Ovary (tissue), 7 donors: ENCODE measurements at regions not wholly inside any gene's neighbourhood (a gene's known extent, or its start where the extent isn't known, plus 50 kb on each side); places are given as distances from the start of the nearest gene placed in this dataset.
"Not testable (repeated sequence)": the region's sequence is repeated elsewhere in the genome, so short reads cannot be mapped to it uniquely, and the experiment has no call there.

Experiments
- DNase-seq, 5 donors: peaks; one replicate each; pipeline ENCODE4 v3.0.0-alpha.2; 2019 to 2020
- H3K27ac ChIP-seq, 2 donors: fragments of 200-600 bp; one replicate each; pipeline versions ENCODE4 v1.5.1 to v1.8.0; 2019 to 2022
- H3K27me3 ChIP-seq: fragments of 200-600 bp; one replicate; pipeline ENCODE4 v1.8.0; 2022
- H3K36me3 ChIP-seq: fragments of 200-600 bp; sonication (generic); one replicate; pipeline ENCODE4 v1.5.1; 2019
- H3K4me1 ChIP-seq: one replicate; pipeline ENCODE4 v1.8.1; 2013; ENCODE audit warnings: mild to moderate bottlenecking, moderate library complexity; ENCODE audit not compliant: insufficient read depth
- H3K4me3 ChIP-seq: fragments of 200-600 bp; sonication (generic); one replicate; pipeline ENCODE4 v1.5.1; 2017
- H3K9me3 ChIP-seq, 2 donors: fragments of 200-600 bp in 1 of 2; sonication (generic) in 1 of 2; one replicate each; pipeline versions ENCODE4 v1.5.1 to v1.8.1; 2013 to 2019; ENCODE audit warnings: mild to moderate bottlenecking in 1 of 2, moderate library complexity in 1 of 2
- EP300 ChIP-seq: sonication (generic); formaldehyde crosslinking; IDR thresholded peaks from one replicate; pipeline ENCODE4 v1.6.1; 2017; ENCODE audit warnings: antibody characterized with exemption
- POLR2A ChIP-seq: fragments of 450-650 bp; IDR thresholded peaks from one replicate; pipeline ENCODE4 v1.6.1; 2017; ENCODE audit warnings: antibody characterized with exemption, mild to moderate bottlenecking, moderate library complexity
- WGBS, 3 donors: extraction: QIAGEN DNeasy Blood & Tissue Kit in 1 of 3; methylation state at CpG; one replicate each; pipeline versions ENCODE4 v1.1.5 to v1.1.7; 2013 to 2017; 5-methylcytosine and 5-hydroxymethylcytosine counted together
- intact Hi-C, 4 donors: fragments of 100-400 bp; cut with DNase I; formaldehyde crosslinking; loops; one replicate each; pipeline versions ENCODE4 v1.11.0 to v1.15.1; 2022 to 2023
- TF ChIP-seq, protein P1 (sequence below), 3 donors: fragments of 450-650 bp in 2 of 3; fragments of 200-600 bp in 1 of 3; IDR thresholded peaks; one replicate each; pipeline versions ENCODE4 v1.5.1 to v1.8.0; 2016 to 2022; ENCODE audit warnings: antibody characterized with exemption in 3 of 3, mild to moderate bottlenecking in 1 of 3
- donor health status: DM: no; HTN: no; CAD: no; lungs with moderate emphysema.
- donor health status: DM: no; HTN: no; CAD: no.
- donor health status: Bipolar disorder and iron deficiency.
- donor health status: DM: no; HTN: no; CAD: no.
- donor health status: DM: yes; HTN: yes; CAD: no.

DNA sequence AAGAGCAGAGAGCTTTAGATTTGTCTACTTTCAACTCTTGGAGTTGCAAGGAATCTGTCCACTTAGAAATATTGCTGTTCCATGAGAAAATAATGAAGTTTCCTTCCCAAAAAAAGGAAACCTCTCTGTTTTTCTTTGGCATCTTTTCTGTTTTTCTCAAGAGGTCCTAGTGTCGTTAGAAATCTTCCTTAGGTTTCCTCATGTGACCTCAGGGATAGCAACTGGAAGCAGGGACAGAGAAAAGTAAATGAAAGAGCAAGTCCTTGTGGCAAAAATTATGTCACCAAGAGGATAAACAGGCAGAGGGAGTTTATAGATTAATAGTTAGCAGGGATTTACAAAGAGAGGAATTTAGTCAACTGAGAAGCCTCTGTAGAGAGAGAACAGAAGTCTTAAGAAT lies 478.4 kb upstream of the ADGRL3 start:
- DNase-seq: no peak
- H3K27me3 ChIP-seq: no peaks in the 10 kb centered on the region
- no peaks in the 10 kb centered on the region for H3K36me3 ChIP-seq
- 7 to 11% (median 10%) methylated on average over 1 of the region's 1 CpG for WGBS, 3 donors
- no peak overlapping the region for H3K4me3 ChIP-seq
- no peak for TF ChIP-seq POLR2A
- TF ChIP-seq, protein P1, sequence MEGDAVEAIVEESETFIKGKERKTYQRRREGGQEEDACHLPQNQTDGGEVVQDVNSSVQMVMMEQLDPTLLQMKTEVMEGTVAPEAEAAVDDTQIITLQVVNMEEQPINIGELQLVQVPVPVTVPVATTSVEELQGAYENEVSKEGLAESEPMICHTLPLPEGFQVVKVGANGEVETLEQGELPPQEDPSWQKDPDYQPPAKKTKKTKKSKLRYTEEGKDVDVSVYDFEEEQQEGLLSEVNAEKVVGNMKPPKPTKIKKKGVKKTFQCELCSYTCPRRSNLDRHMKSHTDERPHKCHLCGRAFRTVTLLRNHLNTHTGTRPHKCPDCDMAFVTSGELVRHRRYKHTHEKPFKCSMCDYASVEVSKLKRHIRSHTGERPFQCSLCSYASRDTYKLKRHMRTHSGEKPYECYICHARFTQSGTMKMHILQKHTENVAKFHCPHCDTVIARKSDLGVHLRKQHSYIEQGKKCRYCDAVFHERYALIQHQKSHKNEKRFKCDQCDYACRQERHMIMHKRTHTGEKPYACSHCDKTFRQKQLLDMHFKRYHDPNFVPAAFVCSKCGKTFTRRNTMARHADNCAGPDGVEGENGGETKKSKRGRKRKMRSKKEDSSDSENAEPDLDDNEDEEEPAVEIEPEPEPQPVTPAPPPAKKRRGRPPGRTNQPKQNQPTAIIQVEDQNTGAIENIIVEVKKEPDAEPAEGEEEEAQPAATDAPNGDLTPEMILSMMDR (IDR thresholded peaks at IDR 0.05): no peak
- TF ChIP-seq EP300: no peak
- intact Hi-C loops: no loop called here
- no peaks in the 10 kb centered on the region for H3K9me3 ChIP-seq
- H3K27ac ChIP-seq: no peak overlapping the region
- H3K4me1 ChIP-seq: peaks cover 2% of the 10 kb centered on the region

GRCh38 chr4:60723796-60724195 lies 476.3 kb upstream of the ADGRL3 start:
- H3K36me3 ChIP-seq: no peaks in the 10 kb centered on the region
- no peak overlapping the region for H3K4me3 ChIP-seq
- H3K27ac ChIP-seq: no peak overlapping the region
- no peak for DNase-seq
- intact Hi-C loops: no loop called here
- no peaks in the 10 kb centered on the region for H3K27me3 ChIP-seq
- TF ChIP-seq, protein P1 (IDR thresholded peaks at IDR 0.05): no peak
- TF ChIP-seq POLR2A (no peak), EP300 (no peak)
- 55 to 58% (median 58%) methylated on average over 3 of the region's 3 CpGs for WGBS, 3 donors
- peaks cover 2% of the 10 kb centered on the region for H3K4me1 ChIP-seq
- H3K9me3 ChIP-seq: no peaks in the 10 kb centered on the region

- H3K4me3 ChIP-seq: no peak overlapping the region
- TF ChIP-seq, protein P1 (IDR thresholded peaks at IDR 0.05): no peak
- TF ChIP-seq EP300: no peak
- TF ChIP-seq POLR2A: no peak
- no peaks in the 10 kb centered on the region for H3K27me3 ChIP-seq
- intact Hi-C loops: no loop called here
- peaks cover 2% of the 10 kb centered on the region for H3K4me1 ChIP-seq
- no peaks in the 10 kb centered on the region for H3K36me3 ChIP-seq
- H3K9me3 ChIP-seq: no peaks in the 10 kb centered on the region
- no peak for DNase-seq
- H3K27ac ChIP-seq: no peak overlapping the region
- WGBS, 3 donors: 26 to 44% (median 42%) methylated on average over 3 of the region's 3 CpGs
These were observed 475.5 kb upstream of the ADGRL3 start for GRCh38 chr4:60724623-60725022.

- H3K9me3 ChIP-seq: no peaks in the 10 kb centered on the region
- intact Hi-C loops: no loop called here
- H3K36me3 ChIP-seq: no peaks in the 10 kb centered on the region
- H3K27me3 ChIP-seq: no peaks in the 10 kb centered on the region
- no peak for DNase-seq
- no peak overlapping the region for H3K27ac ChIP-seq
- H3K4me1 ChIP-seq: peaks cover 2% of the 10 kb centered on the region
- TF ChIP-seq POLR2A: no peak
- TF ChIP-seq, protein P1 (IDR thresholded peaks at IDR 0.05): no peak
- no peak for TF ChIP-seq EP300
- H3K4me3 ChIP-seq: no peak overlapping the region
These were observed 473.3 kb upstream of the ADGRL3 start for GRCh38 chr4:60726779-60727178.

- Histone ChIP-seq H3K4me1 (peaks cover 2% of the 10 kb centered on the region), H3K4me3 (no peak overlapping the region), H3K36me3 (no peaks in the 10 kb centered on the region), H3K27ac (no peak overlapping the region), H3K9me3 (no peaks in the 10 kb centered on the region), H3K27me3 (no peaks in the 10 kb centered on the region)
- TF ChIP-seq, protein P1 (IDR thresholded peaks at IDR 0.05): no peak
- TF ChIP-seq POLR2A: no peak
- TF ChIP-seq EP300: no peak
- intact Hi-C loops: no loop called here
- DNase-seq: no peak
These were observed 470.9 kb upstream of the ADGRL3 start for GRCh38 chr4:60729194-60729593.

DNA sequence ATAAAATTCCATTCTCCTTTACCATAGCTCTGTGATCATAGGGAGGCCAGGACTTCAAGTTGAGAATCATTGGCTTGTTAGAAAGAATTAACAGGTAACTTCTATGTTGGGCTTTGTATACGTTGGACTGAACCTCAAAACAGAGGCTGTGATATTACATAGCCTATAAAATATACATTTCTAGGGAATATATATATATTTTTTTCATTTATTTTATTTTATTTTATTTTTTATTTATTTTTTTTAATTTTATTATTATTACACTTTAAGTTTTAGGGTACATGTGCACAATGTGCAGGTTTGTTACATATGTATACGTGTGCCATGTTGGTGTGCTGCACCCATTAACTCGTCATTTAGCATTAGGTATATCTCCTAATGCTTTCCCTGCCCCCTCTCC lies 470.4 kb upstream of the ADGRL3 start:
- H3K4me1 ChIP-seq, H3K36me3 ChIP-seq, H3K27me3 ChIP-seq, DNase-seq, H3K4me3 ChIP-seq, H3K27ac ChIP-seq, intact Hi-C loops, H3K9me3 ChIP-seq: not testable (repeated sequence)
- 65 to 77% (median 76%) methylated on average over 3 of the region's 3 CpGs for WGBS, 3 donors
